WTC11 (cell line): ENCODE measurements at regions not wholly inside any gene's neighbourhood (a gene's known extent, or its start where the extent isn't known, plus 50 kb on each side); places are given as distances from the start of the nearest gene placed in this dataset.

Experiments used
- CREM ChIP-seq: sonication (generic); formaldehyde crosslinking; IDR thresholded peaks from 2 replicates; pipeline ENCODE4 v1.8.1; 2022; ENCODE audit warnings: mild to moderate bottlenecking, missing genetic modification reagents, moderate library complexity
- ELF4 ChIP-seq: sonication (generic); formaldehyde crosslinking; IDR thresholded peaks from 2 replicates; pipeline ENCODE4 v1.8.1; 2022; ENCODE audit warnings: low read depth, mild to moderate bottlenecking, moderate library complexity, missing genetic modification reagents
- KAT7 ChIP-seq: sonication (generic); formaldehyde crosslinking; IDR thresholded peaks from 2 replicates; pipeline ENCODE4 v1.8.1; 2023; ENCODE audit warnings: missing genetic modification reagents, mild to moderate bottlenecking, borderline replicate concordance
- NFYB ChIP-seq: sonication (generic); formaldehyde crosslinking; conservative IDR thresholded peaks from 2 replicates; pipeline ENCODE4 v1.8.0; 2022; ENCODE audit warnings: low read depth, missing genetic modification reagents
- TCF7 ChIP-seq: sonication (generic); formaldehyde crosslinking; IDR thresholded peaks from 2 replicates; pipeline ENCODE4 v1.8.0; 2022; ENCODE audit warnings: mild to moderate bottlenecking, low read depth, missing genetic modification reagents, moderate library complexity
- TEAD4 ChIP-seq: sonication (generic); formaldehyde crosslinking; IDR thresholded peaks from 2 replicates; pipeline ENCODE4 v1.8.0; 2022; ENCODE audit warnings: mild to moderate bottlenecking, missing genetic modification reagents
- ZBTB21 ChIP-seq: sonication (generic); formaldehyde crosslinking; IDR thresholded peaks from 2 replicates; pipeline ENCODE4 v1.8.1; 2023; ENCODE audit warnings: mild to moderate bottlenecking, missing genetic modification reagents, borderline replicate concordance
- TF ChIP-seq, protein P1 (sequence below): sonication (generic); formaldehyde crosslinking; IDR thresholded peaks from 2 replicates; pipeline ENCODE4 v1.8.1; 2022; ENCODE audit warnings: low read depth, missing genetic modification reagents, borderline replicate concordance
- TF ChIP-seq, protein P2 (sequence below): sonication (generic); formaldehyde crosslinking; IDR thresholded peaks from 2 replicates; pipeline ENCODE4 v1.8.1; 2022; ENCODE audit warnings: low read depth, mild to moderate bottlenecking, moderate library complexity, missing genetic modification reagents, borderline replicate concordance
- TF ChIP-seq, protein P3 (sequence below): sonication (generic); formaldehyde crosslinking; IDR thresholded peaks from 2 replicates; pipeline ENCODE4 v1.8.0; 2022; ENCODE audit warnings: mild to moderate bottlenecking, missing genetic modification reagents

DNA sequence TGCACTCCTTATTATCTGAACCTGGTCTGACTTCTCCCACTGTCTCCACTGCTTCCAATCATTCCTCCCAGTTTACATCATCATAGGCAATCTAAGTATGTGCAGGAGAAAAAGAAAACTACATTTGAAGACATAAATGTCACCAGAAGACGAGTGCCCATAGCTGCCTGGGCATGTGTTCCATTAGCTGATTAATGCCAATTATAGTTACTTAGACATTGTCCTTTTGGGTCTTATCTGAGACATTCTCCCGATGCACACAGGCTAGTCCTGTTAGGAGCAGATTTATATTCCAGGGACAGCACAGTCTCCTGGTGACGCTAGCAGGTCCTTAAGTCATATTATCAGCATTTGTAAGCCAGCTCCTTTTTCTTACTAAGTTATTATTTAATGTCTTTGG lies 52.6 kb upstream of the PTGFRN start (continued):
- TF ChIP-seq, protein P1, sequence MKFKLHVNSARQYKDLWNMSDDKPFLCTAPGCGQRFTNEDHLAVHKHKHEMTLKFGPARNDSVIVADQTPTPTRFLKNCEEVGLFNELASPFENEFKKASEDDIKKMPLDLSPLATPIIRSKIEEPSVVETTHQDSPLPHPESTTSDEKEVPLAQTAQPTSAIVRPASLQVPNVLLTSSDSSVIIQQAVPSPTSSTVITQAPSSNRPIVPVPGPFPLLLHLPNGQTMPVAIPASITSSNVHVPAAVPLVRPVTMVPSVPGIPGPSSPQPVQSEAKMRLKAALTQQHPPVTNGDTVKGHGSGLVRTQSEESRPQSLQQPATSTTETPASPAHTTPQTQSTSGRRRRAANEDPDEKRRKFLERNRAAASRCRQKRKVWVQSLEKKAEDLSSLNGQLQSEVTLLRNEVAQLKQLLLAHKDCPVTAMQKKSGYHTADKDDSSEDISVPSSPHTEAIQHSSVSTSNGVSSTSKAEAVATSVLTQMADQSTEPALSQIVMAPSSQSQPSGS (CRISPR knock-in tag): no peak
- TF ChIP-seq CREM (CRISPR knock-in tag) (no peak), NFYB (CRISPR knock-in tag) (no peak), TCF7 (CRISPR knock-in tag) (no peak), ELF4 (CRISPR knock-in tag) (no peak), ZBTB21 (CRISPR knock-in tag) (no peak), KAT7 (CRISPR knock-in tag) (no peak), TEAD4 (CRISPR knock-in tag) (no peak)
- TF ChIP-seq, protein P2, sequence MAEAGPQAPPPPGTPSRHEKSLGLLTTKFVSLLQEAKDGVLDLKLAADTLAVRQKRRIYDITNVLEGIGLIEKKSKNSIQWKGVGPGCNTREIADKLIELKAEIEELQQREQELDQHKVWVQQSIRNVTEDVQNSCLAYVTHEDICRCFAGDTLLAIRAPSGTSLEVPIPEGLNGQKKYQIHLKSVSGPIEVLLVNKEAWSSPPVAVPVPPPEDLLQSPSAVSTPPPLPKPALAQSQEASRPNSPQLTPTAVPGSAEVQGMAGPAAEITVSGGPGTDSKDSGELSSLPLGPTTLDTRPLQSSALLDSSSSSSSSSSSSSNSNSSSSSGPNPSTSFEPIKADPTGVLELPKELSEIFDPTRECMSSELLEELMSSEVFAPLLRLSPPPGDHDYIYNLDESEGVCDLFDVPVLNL (CRISPR knock-in tag): no peak
- TF ChIP-seq, protein P3, sequence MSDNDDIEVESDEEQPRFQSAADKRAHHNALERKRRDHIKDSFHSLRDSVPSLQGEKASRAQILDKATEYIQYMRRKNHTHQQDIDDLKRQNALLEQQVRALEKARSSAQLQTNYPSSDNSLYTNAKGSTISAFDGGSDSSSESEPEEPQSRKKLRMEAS: no peak
- TF ChIP-seq, all 79 proteins: peak for 0
